Heart left ventricle (tissue), 13 donors: ENCODE measurements at regions not wholly inside any gene's neighbourhood (a gene's known extent, or its start where the extent isn't known, plus 50 kb on each side); places are given as distances from the start of the nearest gene placed in this dataset.

ENCODE experiments used
- CTCF ChIP-seq, 12 donors: fragments of 200-600 bp; sonication (generic) in 4 of 12; IDR thresholded peaks; one replicate each; pipeline versions ENCODE4 v1.5.0 to v1.8.0; 2018 to 2022; ENCODE audit warnings: antibody characterized with exemption in 12 of 12, mild to moderate bottlenecking in 5 of 12
- POLR2A ChIP-seq, 2 donors: fragments of 450-650 bp; IDR thresholded peaks; one replicate each; pipeline ENCODE4 v1.6.1; 2017; ENCODE audit warnings: antibody characterized with exemption in 2 of 2, mild to moderate bottlenecking in 2 of 2, moderate library complexity in 2 of 2
- donor health status: ischemic (EF 13 %, LVEDD 7.1; RV severe dilation, severe dysfunction).
- donor health status: DM: no; HTN: yes; CAD: no.
- donor health status: DM: no; HTN: no; CAD: no.
- donor health status: ischemic (EF 25% LVEDD 6.9; RV normal size, moderate dysfunction).
- donor health status: ischemic (EF 25% LVEDD 5.7; RV mildly dilated, moderate dysfunction).
- donor health status: ischemic (EF 35%, LVEDD 5.7; RV mildly dilated, moderate dysfunction).
- donor health status: nonischemic (EF 11% LVEDD 7.7; RV severe dilation, severe dysfunction).
- donor health status: DM: yes; HTN: yes; CAD: no.
- donor health status: PGD.
- donor health status: ischemic (EF 29% LVEDD 5.4; RV normal size, mild dysfunction).
- donor health status: nonischemic (EF 23%, LVEDD 6.1; RV moderate dilation, normal function).

GRCh38 chr17:83194761-83195329 is 115.4 kb downstream of the METRNL start:
- TF ChIP-seq CTCF (IDR thresholded peaks at IDR 0.05) (no peak), POLR2A (IDR thresholded peaks at IDR 0.05) (no peak)
